Activated naive CD8-positive, alpha-beta T cell (primary cell): ENCODE measurements at regions not wholly inside any gene's neighbourhood (a gene's known extent, or its start where the extent isn't known, plus 50 kb on each side); places are given as distances from the start of the nearest gene placed in this dataset.

Experiments
- H3K27ac Mint-ChIP-seq: one replicate; pipeline ENCODE4 v1.8.0; 2021; ENCODE audit warnings: mixed read lengths
- H3K27me3 Mint-ChIP-seq: one replicate; pipeline ENCODE4 v1.8.0; 2021; ENCODE audit warnings: mixed read lengths
- H3K36me3 Mint-ChIP-seq: one replicate; pipeline ENCODE4 v1.8.0; 2021; ENCODE audit warnings: mixed read lengths
- H3K4me1 Mint-ChIP-seq: one replicate; pipeline ENCODE4 v1.8.0; 2021; ENCODE audit warnings: low read depth, mixed read lengths
- H3K4me3 Mint-ChIP-seq: one replicate; pipeline ENCODE4 v1.8.0; 2021; ENCODE audit warnings: mild to moderate bottlenecking, mixed read lengths
- H3K9me3 Mint-ChIP-seq: one replicate; pipeline ENCODE4 v1.8.0; 2021; ENCODE audit warnings: low read depth, mixed read lengths

DNA sequence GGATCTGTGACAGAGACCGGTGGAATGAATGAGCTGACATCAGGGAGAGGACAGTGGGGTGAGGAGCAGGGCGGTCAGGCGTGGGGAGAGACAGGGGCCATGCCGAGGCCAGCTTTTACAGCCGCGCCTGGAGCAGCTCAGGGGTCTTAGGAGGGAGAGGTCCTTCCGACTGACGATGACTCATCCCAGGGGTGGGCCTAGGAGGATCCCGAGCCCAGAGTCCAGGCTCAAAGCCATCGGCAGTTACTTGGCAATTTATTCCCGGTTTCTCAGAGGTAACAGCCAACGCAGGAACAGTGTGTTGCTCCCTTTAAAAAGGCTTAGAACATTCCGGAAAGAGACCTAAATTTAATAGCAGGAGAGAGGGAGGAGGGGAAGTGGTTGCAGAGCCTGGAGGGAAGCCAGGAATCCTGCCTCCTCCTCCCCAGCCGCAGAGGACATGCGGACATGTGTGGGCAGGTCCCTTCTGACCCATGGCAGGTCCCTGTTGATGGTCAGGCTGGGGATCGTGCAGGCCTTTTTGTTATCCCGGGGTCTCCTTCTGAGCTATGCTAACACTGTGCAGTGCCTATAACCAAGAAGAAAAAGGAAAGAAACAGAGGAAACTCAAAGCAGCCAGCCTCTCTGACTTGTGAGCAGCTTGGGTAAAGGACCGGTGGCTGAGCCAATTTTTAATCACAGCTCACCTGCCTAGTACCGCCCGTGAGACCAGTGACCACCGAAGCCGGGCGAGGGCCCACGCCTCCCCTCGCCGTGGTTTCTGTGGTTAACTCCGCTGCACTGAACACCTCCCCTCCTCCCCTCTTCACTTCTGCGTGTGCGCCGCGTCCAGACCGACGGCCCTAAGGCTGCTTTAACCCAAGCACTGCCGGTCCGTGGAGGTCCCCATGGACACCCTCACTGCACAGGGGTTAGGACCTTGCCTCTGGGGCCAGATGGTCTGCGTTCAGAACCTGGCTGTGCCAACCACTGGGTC, 392.4 kb upstream of the PROK2 start:
- Mint-ChIP-seq H3K9me3 (no peaks in the 10 kb centered on the region), H3K4me1 (peaks cover 14% of the 10 kb centered on the region), H3K36me3 (peaks cover 2% of the 10 kb centered on the region), H3K27me3 (peaks cover 21% of the 10 kb centered on the region), H3K27ac (no peak overlapping the region), H3K4me3 (peak overlapping the region; percentile 35)

DNA sequence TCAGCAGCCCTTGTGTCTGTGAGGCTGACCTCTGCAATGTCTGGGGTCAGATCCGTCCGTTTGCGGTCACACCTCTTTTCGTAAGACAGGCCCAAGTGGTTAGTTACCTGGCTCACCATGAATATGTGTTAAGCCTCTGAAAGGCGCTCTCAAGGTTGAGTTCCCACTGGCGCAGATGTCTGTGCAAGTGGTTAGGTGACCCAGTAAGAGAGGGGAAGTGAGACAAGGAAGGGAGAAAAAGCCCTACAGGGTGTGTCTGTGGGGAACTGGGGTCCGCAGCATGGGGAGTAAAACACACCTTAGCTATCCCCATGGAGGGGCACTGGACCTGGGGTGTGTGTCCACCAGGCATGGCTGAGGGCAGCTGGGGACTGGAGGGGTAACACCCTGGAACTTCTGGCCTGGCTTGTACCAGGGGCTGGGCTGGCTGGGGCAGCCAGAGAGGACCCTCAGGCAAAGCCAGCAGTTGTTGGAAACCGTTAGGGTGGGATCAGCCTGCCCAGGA, 391.6 kb upstream of the PROK2 start:
- Mint-ChIP-seq H3K4me3 (peak overlapping the region; percentile 8), H3K9me3 (no peaks in the 10 kb centered on the region), H3K27me3 (peaks cover 19% of the 10 kb centered on the region), H3K27ac (no peak overlapping the region), H3K4me1 (peaks cover 14% of the 10 kb centered on the region), H3K36me3 (peaks cover 2% of the 10 kb centered on the region)

DNA sequence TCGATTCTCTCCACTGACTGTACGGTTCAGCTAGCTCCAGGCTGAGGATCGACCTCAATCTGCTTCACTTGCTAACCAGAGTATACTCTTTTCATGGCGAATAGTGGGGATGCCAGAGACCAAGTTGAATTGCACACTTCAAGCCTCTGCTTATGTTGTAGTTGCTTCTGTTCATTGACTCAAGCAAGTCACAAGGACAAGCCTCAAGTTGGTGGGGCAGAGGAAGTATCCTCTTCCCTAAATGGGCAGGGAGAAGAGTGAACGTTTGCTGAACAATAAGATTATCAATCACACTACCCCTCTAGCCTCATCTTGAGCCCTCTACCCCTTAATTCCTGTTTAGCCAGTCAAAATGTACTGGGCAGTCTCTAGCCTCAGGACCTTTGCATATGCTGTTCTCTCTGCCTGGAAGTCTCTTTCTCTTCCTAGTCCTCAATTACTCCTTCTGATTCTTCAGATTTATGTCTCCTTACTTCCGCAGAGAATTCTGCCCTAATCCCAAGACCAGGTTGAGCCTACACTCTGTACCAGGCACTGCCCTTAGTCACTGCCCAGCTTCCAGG, 390.4 kb upstream of the PROK2 start:
- Mint-ChIP-seq H3K4me1 (peaks cover 14% of the 10 kb centered on the region), H3K4me3 (no peak overlapping the region), H3K9me3 (no peaks in the 10 kb centered on the region), H3K27ac (no peak overlapping the region), H3K36me3 (peaks cover 2% of the 10 kb centered on the region), H3K27me3 (peaks cover 17% of the 10 kb centered on the region)

DNA sequence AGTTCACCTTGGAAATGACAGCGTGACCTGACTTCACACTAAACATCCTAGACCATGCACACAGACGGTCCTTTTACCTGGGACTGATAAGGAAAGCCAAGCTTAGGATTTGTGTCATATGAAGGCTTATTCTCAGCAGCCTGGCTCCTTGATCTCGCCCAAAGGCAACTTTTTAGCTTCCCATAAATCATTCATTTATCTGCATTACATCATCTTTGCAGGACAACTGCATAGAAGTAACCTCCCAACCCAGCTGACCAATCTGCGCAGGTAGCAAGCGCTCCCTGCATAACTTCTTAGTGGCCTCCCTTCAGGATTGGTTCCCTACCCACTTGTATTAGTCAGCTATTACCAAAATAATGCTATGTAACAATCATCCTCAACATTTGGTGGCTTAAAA, 389.9 kb upstream of the PROK2 start:
- Mint-ChIP-seq H3K27ac (no peak overlapping the region), H3K4me3 (no peak overlapping the region), H3K4me1 (peaks cover 14% of the 10 kb centered on the region), H3K36me3 (peaks cover 2% of the 10 kb centered on the region), H3K9me3 (no peaks in the 10 kb centered on the region), H3K27me3 (peaks cover 17% of the 10 kb centered on the region)

DNA sequence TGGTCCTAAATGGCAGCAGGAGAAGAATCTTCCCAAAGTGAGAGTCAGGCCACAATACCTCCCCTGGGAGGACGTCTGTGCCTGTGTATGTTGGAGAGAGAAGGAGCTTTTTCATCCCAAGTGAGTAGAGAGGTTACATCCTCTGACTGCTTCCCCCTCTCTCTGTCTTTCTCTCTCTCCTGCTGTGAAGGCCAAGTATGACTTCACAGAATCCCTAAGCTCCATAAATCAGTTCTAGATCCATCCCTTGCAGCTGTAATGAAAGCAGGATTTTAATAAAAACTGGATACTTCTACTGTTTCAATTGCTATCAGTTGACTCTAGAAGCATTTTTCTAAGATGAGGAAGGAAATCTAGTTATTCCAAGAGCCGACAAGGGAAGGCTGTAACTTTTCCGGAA, 389.1 kb upstream of the PROK2 start:
- Mint-ChIP-seq H3K27me3 (peaks cover 15% of the 10 kb centered on the region), H3K27ac (no peak overlapping the region)

DNA sequence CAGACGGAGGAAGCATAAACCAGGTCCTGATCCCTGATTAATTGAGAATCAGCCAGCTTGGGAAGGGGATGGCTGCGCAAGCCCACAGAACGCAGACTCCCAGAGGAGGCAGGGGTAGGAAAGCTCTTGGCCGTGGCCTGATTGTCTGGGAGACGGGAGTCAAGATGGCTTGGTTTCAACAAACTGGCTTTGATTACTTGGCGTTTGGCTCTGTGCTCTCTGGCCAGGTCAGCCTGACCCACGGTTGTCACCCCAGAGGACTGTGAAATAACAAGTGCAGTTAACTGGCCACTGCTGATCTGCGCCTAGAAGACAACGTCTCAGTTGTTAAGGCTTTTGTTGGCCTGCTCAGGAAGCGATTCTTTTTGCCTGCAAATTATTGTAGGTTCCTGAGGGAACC, 387.0 kb upstream of the PROK2 start:
- Mint-ChIP-seq H3K27me3 (peaks cover 15% of the 10 kb centered on the region), H3K4me3 (no peak overlapping the region), H3K27ac (no peak overlapping the region), H3K9me3 (no peaks in the 10 kb centered on the region), H3K36me3 (peaks cover 2% of the 10 kb centered on the region), H3K4me1 (peaks cover 4% of the 10 kb centered on the region)

More for the DNA sequence above, 389.1 kb upstream of the PROK2 start:
- Mint-ChIP-seq H3K9me3 (no peaks in the 10 kb centered on the region), H3K4me1 (peaks cover 14% of the 10 kb centered on the region), H3K4me3 (no peak overlapping the region), H3K36me3 (peaks cover 2% of the 10 kb centered on the region)

DNA sequence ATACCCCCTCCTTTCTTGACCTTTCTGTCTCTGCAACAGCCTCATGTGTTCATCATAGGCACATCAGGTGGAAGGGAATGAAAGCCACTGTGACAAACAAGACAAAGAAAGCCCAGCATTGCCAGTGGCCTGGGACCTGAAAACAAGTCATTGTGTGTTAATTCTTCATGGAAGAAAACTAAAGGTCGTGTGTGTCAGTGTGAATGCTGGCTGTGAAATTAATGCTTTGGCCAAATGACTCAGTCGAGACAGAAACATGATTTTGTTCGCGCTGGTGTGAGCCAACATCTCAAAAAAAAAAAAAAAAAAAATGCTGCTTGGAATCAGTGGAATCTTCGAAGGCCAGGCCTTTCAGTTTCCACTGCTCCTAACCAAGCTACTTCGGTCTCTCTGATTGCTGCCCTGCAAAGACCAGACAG, 386.5 kb upstream of the PROK2 start:
- peaks cover 12% of the 10 kb centered on the region for H3K27me3 Mint-ChIP-seq
- no peak overlapping the region for H3K4me3 Mint-ChIP-seq
- no peak overlapping the region for H3K27ac Mint-ChIP-seq

DNA sequence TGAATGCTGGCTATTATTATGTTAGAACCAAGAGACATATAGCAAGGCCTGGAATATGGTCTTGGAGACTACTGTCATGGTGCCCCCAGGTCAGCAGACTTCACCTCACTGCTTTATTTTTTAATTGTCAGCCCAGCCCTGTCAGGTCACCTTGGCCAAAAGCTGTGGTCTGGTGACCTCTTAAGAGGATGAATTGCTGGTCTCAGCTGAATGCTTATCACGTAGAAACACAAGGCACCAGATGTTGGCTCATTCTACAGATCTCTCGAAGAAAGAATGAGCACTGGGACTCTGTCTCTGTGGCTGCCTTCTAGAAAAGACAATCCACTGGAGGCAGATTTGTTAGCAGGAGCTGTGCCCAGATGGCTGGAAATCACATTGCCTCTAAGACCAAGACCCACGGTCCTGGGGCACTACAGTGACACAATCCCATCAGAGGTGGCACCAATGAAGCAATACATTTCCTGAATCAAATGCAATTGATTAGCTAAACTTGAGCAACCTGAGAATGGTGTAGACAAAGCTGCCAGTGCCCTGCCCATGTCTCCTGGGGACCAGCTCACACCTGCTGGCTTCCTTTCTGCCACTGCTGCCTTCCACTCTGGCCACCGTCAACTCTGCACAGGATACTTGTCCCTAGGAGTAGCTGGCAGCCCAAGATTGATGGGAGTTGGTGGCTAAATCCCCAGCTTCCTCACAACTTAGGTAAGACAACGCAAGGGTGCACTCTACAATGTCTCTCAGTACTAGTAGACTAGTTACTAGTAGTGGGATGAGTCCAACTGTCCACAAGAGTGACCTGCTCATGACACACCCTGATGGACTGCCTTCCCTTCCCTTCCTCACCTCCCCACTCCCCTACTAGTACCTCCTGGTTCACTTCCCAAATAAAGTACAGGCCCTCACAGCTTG, 384.9 kb upstream of the PROK2 start:
- Mint-ChIP-seq H3K27me3 (no peaks in the 10 kb centered on the region), H3K4me1 (no peaks in the 10 kb centered on the region), H3K27ac (no peak overlapping the region), H3K36me3 (no peaks in the 10 kb centered on the region), H3K4me3 (no peak overlapping the region), H3K9me3 (no peaks in the 10 kb centered on the region)

More for the DNA sequence above, 386.5 kb upstream of the PROK2 start:
- no peaks in the 10 kb centered on the region for H3K9me3 Mint-ChIP-seq
- H3K4me1 Mint-ChIP-seq, result peaks cover 1% of the 10 kb centered on the region
- peaks cover under 1% of the 10 kb centered on the region for H3K36me3 Mint-ChIP-seq

DNA sequence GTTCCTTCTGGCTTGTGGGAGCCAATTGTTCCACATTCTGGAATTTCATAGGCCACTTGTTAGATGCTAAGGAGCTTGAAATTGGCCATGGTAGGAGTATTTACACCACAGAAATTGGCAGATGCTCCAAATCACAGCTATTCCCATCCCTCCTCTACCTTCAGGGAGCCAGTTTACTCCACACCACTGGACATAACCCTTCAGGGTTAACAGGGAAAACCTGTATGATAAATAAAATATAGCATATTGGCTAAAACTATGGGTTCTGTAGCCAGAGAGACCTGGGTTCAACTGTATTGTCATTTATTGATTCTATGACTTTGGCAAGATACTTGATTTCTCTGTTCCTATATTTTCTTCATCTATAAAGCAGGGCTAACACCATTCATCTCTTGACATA, 384.2 kb upstream of the PROK2 start:
- Mint-ChIP-seq H3K27ac (no peak overlapping the region), H3K9me3 (no peaks in the 10 kb centered on the region), H3K4me1 (no peaks in the 10 kb centered on the region), H3K36me3 (no peaks in the 10 kb centered on the region), H3K4me3 (no peak overlapping the region), H3K27me3 (no peaks in the 10 kb centered on the region)

DNA sequence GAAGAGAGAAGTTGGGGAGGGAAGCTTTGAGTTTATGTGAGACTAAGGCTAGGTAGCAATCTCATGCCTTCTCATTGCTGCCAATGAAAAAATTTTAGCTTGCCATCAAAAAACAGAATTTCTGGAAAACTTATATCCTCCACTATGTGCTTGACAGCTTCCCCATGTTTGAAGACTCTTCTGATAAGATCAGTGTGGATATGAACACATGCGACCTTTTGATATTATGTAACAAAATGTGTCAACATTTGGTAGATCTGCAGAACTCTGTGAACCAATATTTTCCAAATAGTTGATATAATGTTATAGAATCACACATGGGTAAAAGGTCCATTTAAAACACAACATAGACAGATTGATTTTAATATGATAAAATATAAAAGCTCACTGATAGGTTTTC, 380.9 kb upstream of the PROK2 start:
- Mint-ChIP-seq H3K9me3 (no peaks in the 10 kb centered on the region), H3K4me3 (no peak overlapping the region), H3K36me3 (no peaks in the 10 kb centered on the region), H3K27ac (no peak overlapping the region), H3K4me1 (no peaks in the 10 kb centered on the region), H3K27me3 (no peaks in the 10 kb centered on the region)

DNA sequence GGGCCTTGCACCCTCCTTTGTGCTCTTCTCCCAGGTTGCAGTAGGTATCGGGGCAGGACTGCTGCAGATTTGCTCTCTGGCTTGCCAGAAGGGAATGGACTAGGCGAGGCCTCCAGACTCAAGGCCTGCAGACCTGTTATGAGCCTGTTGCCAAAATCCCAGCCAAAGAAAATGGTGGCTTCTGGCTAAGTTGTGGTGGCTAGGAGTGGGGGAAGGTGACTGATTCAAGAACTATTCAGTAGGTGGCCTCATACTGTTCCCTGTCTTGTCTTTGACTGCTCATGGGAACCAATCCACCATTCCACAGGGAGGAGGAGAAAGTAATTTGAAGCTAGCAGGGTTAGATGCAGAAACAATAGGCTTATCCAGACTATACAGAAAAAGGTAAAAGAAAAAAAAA, 380.4 kb upstream of the PROK2 start:
- Mint-ChIP-seq H3K9me3 (no peaks in the 10 kb centered on the region), H3K4me3 (no peak overlapping the region), H3K4me1 (no peaks in the 10 kb centered on the region), H3K27me3 (no peaks in the 10 kb centered on the region), H3K27ac (no peak overlapping the region), H3K36me3 (no peaks in the 10 kb centered on the region)

DNA sequence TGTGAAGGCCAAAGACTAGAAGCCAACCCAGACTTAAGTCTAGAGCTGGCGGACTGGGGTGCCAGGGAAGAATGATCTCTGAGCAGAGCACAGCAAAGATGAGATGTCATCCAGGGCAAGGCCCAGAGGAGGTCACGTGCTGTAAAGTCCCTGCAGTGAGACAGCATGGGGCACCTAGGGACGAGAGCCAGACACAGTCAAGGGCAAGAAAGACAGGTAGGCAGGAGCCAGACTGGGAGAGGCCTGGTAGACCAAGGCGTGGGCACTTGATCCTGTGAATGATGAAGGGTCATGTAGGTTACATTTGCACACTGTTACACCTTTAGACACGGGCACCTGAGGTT, 379.7 kb upstream of the PROK2 start:
- Mint-ChIP-seq H3K27ac (no peak overlapping the region), H3K9me3 (no peaks in the 10 kb centered on the region), H3K27me3 (no peaks in the 10 kb centered on the region), H3K4me3 (no peak overlapping the region), H3K36me3 (no peaks in the 10 kb centered on the region), H3K4me1 (no peaks in the 10 kb centered on the region)

DNA sequence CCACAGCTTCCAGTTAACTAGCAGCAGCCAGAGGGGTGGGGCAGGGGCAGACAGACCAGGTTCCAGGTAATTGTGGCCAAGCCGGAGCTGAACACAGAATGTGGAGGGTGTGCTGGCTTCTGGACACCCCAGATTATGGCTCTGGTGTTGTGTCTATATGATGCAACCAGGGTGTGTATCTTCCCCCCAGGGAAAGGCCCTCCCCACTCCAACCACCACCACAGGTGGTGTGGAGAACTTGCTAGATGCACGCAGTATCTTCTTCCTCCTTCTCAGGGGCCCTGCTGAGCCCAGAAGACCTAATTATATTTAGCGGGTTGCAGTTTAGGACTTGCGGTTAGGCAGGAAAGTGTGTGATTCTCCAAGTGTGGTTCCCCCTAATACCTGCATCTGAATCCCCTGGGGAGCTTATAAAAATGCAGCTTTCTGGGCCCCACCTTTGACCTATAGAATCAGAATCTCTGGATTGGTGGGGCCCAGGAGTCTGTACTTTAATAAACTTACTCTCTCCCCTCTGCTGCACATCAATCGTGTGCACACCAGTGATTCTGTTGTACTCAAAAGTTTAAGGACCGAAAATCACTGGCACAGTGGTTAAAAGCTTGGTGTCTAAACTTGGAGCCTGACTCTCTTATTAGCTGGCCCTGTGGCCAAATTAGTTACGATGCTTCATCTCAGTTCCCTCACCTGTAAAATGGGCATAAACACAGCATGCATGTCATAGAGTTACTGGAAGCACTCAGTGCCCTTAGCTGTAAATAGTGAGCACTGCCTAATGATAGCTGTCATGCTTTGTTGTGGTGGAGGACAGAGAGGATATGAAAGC, 379.1 kb upstream of the PROK2 start:
- Mint-ChIP-seq H3K4me1 (no peaks in the 10 kb centered on the region), H3K36me3 (no peaks in the 10 kb centered on the region), H3K27ac (no peak overlapping the region), H3K9me3 (no peaks in the 10 kb centered on the region), H3K27me3 (no peaks in the 10 kb centered on the region), H3K4me3 (no peak overlapping the region)

DNA sequence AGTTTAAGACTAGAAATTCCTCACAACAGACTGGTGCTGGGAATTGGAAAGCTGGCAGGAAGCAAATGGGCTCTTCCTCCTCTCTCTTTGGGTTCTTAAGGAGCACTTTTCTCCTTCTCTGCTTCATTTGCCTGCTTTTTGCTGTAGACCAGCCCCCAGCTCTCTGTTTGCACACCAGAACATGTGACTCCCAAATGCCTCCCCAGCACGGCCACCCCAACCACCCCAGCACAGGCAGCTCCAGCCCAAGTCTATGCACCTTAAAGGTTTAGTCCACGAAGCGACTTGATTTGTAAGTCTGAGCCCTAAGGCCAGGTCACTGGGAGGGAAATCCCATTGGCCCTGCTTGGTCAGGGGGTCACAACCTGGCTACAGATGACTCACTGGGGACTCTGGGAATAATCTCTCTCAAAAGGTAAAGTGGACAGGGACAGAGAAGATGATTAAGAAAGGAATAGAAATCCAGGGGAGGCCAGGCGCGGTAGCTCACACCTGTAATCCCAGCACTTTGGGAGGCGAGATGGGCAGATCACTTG, 377.8 kb upstream of the PROK2 start:
- Mint-ChIP-seq H3K4me3 (no peak overlapping the region), H3K9me3 (no peaks in the 10 kb centered on the region), H3K4me1 (peaks cover 2% of the 10 kb centered on the region), H3K36me3 (no peaks in the 10 kb centered on the region), H3K27me3 (no peaks in the 10 kb centered on the region), H3K27ac (no peak overlapping the region)
